MV-4-11 (cell line): ENCODE measurements at regions not wholly inside any gene's neighbourhood (a gene's known extent, or its start where the extent isn't known, plus 50 kb on each side); places are given as distances from the start of the nearest gene placed in this dataset.

ENCODE experiments used
- DNase-seq: peaks from one replicate; lab custom pipeline; 2025; lab: John Stamatoyannopoulos, UW

GRCh38 chr16:27719106-27719445 lies 169.1 kb downstream of the KATNIP start:
- DNase-seq, result no peak

- DNase-seq, result no peak
These were observed 171.0 kb downstream of the KATNIP start for GRCh38 chr16:27720731-27721530.

GRCh38 chr16:27721531-27722181 lies 171.7 kb downstream of the KATNIP start:
- no peak for DNase-seq

- no peak for DNase-seq
These were observed 172.3 kb downstream of the KATNIP start for GRCh38 chr16:27722207-27722606.

- no peak for DNase-seq
These were observed 173.0 kb downstream of the KATNIP start for GRCh38 chr16:27722892-27723450.

- no peak for DNase-seq
These were observed 174.0 kb downstream of the KATNIP start for GRCh38 chr16:27723711-27724481.

GRCh38 chr16:27724482-27725235 lies 174.7 kb downstream of the KATNIP start:
- DNase-seq, result no peak

GRCh38 chr16:27725236-27726000 lies 175.5 kb downstream of the KATNIP start:
- DNase-seq, result no peak

- no peak for DNase-seq
These were observed 176.8 kb downstream of the KATNIP start for GRCh38 chr16:27726621-27727261.

GRCh38 chr16:27727941-27728340 lies 178.0 kb downstream of the KATNIP start:
- no peak for DNase-seq

GRCh38 chr16:27728691-27729090 lies 178.7 kb downstream of the KATNIP start:
- DNase-seq, result no peak

- DNase-seq, result peak; percentile 97
These were observed 179.8 kb downstream of the KATNIP start for GRCh38 chr16:27729516-27730304.

- DNase-seq, result no peak
These were observed 180.8 kb downstream of the KATNIP start for GRCh38 chr16:27730661-27731210.

GRCh38 chr16:27735031-27735430 lies 185.1 kb downstream of the KATNIP start:
- DNase-seq, result no peak

- DNase-seq, result no peak
These were observed 186.5 kb downstream of the KATNIP start for GRCh38 chr16:27736431-27736830.

GRCh38 chr16:27737513-27737912 lies 187.6 kb downstream of the KATNIP start:
- DNase-seq, result no peak
